GM21423 (cell line): ENCODE measurements at regions not wholly inside any gene's neighbourhood (a gene's known extent, or its start where the extent isn't known, plus 50 kb on each side); places are given as distances from the start of the nearest gene placed in this dataset.

Experiments used
- ATAC-seq: cut with Tn5 transposase; IDR thresholded peaks from one replicate; pipeline ENCODE4 v1.9.1; 2021; ENCODE audit warnings: mild to moderate bottlenecking, moderate library complexity; ENCODE audit not compliant: unreplicated experiment

- no peak for ATAC-seq
These were observed 177.0 kb upstream of the ZBTB20 start for GRCh38 chr3:115324056-115324455.

GRCh38 chr3:115325539-115325938, 178.5 kb upstream of the ZBTB20 start:
- no peak for ATAC-seq

GRCh38 chr3:115330430-115330829, 183.3 kb upstream of the ZBTB20 start:
- ATAC-seq = no peak

- ATAC-seq = no peak
These were observed 185.9 kb upstream of the ZBTB20 start for GRCh38 chr3:115332998-115333397.

- no peak for ATAC-seq
These were observed 189.7 kb upstream of the ZBTB20 start for GRCh38 chr3:115336836-115337235.

- no peak for ATAC-seq
These were observed 193.5 kb upstream of the ZBTB20 start for GRCh38 chr3:115340586-115340985.

- ATAC-seq = no peak
These were observed 194.1 kb upstream of the ZBTB20 start for GRCh38 chr3:115341208-115341607.

GRCh38 chr3:115347737-115348136, 200.6 kb upstream of the ZBTB20 start:
- ATAC-seq = no peak

GRCh38 chr3:115348412-115348811, 201.3 kb upstream of the ZBTB20 start:
- no peak for ATAC-seq

GRCh38 chr3:115348951-115349745, 202.1 kb upstream of the ZBTB20 start:
- ATAC-seq = no peak

GRCh38 chr3:115350606-115351005, 203.5 kb upstream of the ZBTB20 start:
- ATAC-seq = no peak

GRCh38 chr3:115351193-115351592, 204.1 kb upstream of the ZBTB20 start:
- no peak for ATAC-seq

- ATAC-seq = no peak
These were observed 206.9 kb upstream of the ZBTB20 start for GRCh38 chr3:115354010-115354409.

GRCh38 chr3:115357456-115357855, 210.4 kb upstream of the ZBTB20 start:
- no peak for ATAC-seq

GRCh38 chr3:115359536-115359935, 212.4 kb upstream of the ZBTB20 start:
- peak; percentile 98 for ATAC-seq

- ATAC-seq = no peak
These were observed 214.7 kb upstream of the ZBTB20 start for GRCh38 chr3:115361806-115362205.

- no peak for ATAC-seq
These were observed 216.0 kb upstream of the ZBTB20 start for GRCh38 chr3:115363071-115363470.

- ATAC-seq = no peak
These were observed 221.9 kb upstream of the ZBTB20 start for GRCh38 chr3:115369021-115369420.

GRCh38 chr3:115375362-115375761, 228.3 kb upstream of the ZBTB20 start:
- no peak for ATAC-seq

GRCh38 chr3:115380883-115381572, 233.9 kb upstream of the ZBTB20 start:
- no peak for ATAC-seq

- no peak for ATAC-seq
These were observed 234.5 kb upstream of the ZBTB20 start for GRCh38 chr3:115381573-115381912.

- ATAC-seq = no peak
These were observed 234.8 kb upstream of the ZBTB20 start for GRCh38 chr3:115381931-115382330.
